DOHH2 (cell line): ENCODE measurements at regions not wholly inside any gene's neighbourhood (a gene's known extent, or its start where the extent isn't known, plus 50 kb on each side); places are given as distances from the start of the nearest gene placed in this dataset.

ENCODE experiments used
- EZH2phosphoT487 ChIP-seq: fragments of 200-600 bp; sonication (generic); IDR thresholded peaks from 2 replicates; pipeline ENCODE4 v1.6.1; 2017; ENCODE audit warnings: borderline replicate concordance, mild to moderate bottlenecking, antibody characterized with exemption, low read length, moderate library complexity, mixed read lengths
- TF ChIP-seq, protein P1 (sequence below): fragments of 200-600 bp; sonication (generic); IDR thresholded peaks from one replicate; pipeline ENCODE4 v1.5.1; 2014; ENCODE audit warnings: antibody characterized with exemption, mild to moderate bottlenecking, low read depth, low read length; ENCODE audit not compliant: poor library complexity, severe bottlenecking

GRCh38 chr3:127131424-127132170 is 61.3 kb upstream of the PRR23E start:
- TF ChIP-seq, protein P1, sequence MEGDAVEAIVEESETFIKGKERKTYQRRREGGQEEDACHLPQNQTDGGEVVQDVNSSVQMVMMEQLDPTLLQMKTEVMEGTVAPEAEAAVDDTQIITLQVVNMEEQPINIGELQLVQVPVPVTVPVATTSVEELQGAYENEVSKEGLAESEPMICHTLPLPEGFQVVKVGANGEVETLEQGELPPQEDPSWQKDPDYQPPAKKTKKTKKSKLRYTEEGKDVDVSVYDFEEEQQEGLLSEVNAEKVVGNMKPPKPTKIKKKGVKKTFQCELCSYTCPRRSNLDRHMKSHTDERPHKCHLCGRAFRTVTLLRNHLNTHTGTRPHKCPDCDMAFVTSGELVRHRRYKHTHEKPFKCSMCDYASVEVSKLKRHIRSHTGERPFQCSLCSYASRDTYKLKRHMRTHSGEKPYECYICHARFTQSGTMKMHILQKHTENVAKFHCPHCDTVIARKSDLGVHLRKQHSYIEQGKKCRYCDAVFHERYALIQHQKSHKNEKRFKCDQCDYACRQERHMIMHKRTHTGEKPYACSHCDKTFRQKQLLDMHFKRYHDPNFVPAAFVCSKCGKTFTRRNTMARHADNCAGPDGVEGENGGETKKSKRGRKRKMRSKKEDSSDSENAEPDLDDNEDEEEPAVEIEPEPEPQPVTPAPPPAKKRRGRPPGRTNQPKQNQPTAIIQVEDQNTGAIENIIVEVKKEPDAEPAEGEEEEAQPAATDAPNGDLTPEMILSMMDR, result no peak
- TF ChIP-seq EZH2phosphoT487, result no peak
